Stomach (tissue), 4 donors: ENCODE measurements at regions not wholly inside any gene's neighbourhood (a gene's known extent, or its start where the extent isn't known, plus 50 kb on each side); places are given as distances from the start of the nearest gene placed in this dataset.

ENCODE experiments used
- POLR2A ChIP-seq, 4 donors: fragments of 450-650 bp; IDR thresholded peaks; one replicate each; pipeline ENCODE4 v1.6.1; 2016; ENCODE audit warnings: antibody characterized with exemption in 4 of 4, control low read depth in 2 of 4, mild to moderate bottlenecking in 1 of 4, moderate library complexity in 1 of 4
- POLR2AphosphoS5 ChIP-seq, 3 donors: sonication (generic); formaldehyde crosslinking; IDR thresholded peaks; one replicate each; pipeline ENCODE4 v1.6.1; 2016; ENCODE audit warnings: antibody characterized with exemption in 3 of 3
- TF ChIP-seq, protein P1 (sequence below), 7 experiments: fragments of 450-650 bp in 4 of 7; fragments of 200-600 bp in 3 of 7; sonication (generic) in 3 of 7; IDR thresholded peaks; one replicate each; pipeline ENCODE4 v1.5.1; 2016 to 2019; ENCODE audit warnings: antibody characterized with exemption in 7 of 7, control low read depth in 2 of 7, mild to moderate bottlenecking in 1 of 7

- TF ChIP-seq POLR2AphosphoS5 (IDR thresholded peaks at IDR 0.05) (no peak), POLR2A (IDR thresholded peaks at IDR 0.05) (no peak)
- TF ChIP-seq, protein P1, sequence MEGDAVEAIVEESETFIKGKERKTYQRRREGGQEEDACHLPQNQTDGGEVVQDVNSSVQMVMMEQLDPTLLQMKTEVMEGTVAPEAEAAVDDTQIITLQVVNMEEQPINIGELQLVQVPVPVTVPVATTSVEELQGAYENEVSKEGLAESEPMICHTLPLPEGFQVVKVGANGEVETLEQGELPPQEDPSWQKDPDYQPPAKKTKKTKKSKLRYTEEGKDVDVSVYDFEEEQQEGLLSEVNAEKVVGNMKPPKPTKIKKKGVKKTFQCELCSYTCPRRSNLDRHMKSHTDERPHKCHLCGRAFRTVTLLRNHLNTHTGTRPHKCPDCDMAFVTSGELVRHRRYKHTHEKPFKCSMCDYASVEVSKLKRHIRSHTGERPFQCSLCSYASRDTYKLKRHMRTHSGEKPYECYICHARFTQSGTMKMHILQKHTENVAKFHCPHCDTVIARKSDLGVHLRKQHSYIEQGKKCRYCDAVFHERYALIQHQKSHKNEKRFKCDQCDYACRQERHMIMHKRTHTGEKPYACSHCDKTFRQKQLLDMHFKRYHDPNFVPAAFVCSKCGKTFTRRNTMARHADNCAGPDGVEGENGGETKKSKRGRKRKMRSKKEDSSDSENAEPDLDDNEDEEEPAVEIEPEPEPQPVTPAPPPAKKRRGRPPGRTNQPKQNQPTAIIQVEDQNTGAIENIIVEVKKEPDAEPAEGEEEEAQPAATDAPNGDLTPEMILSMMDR (IDR thresholded peaks at IDR 0.05): no peak
Observed at GRCh38 chr16:87045466-87046216, 271.6 kb downstream of the C16orf95 start.
